Gastrocnemius medialis (tissue), 4 donors: ENCODE measurements at regions not wholly inside any gene's neighbourhood (a gene's known extent, or its start where the extent isn't known, plus 50 kb on each side); places are given as distances from the start of the nearest gene placed in this dataset.

Experiments
- ATAC-seq, 2 donors: fragments of 150-250 bp; one replicate each; pipeline ENCODE4 v1.9.1; 2016
- DNase-seq, 2 donors: peaks; one replicate each; pipeline ENCODE4 v3.0.0-alpha.2; 2019
- H3K27ac ChIP-seq, 4 donors: fragments of 200-600 bp; sonication (generic); 1 replicate in 1 of 4; 2 replicates in 3 of 4; pipeline ENCODE4 v1.5.1; 2016 to 2018; ENCODE audit warnings: mild to moderate bottlenecking in 2 of 4, moderate library complexity in 1 of 4
- H3K27me3 ChIP-seq, 3 donors: fragments of 200-600 bp; sonication (generic) in 2 of 3; 1 replicate in 1 of 3; 2 replicates in 2 of 3; pipeline versions ENCODE4 v1.5.1 to v1.6.0; 2016 to 2019; ENCODE audit warnings: mild to moderate bottlenecking in 1 of 3, moderate library complexity in 1 of 3
- H3K36me3 ChIP-seq, 2 donors: fragments of 200-600 bp; sonication (generic) in 1 of 2; one replicate each; pipeline ENCODE4 v1.5.1; 2017 to 2018
- H3K4me1 ChIP-seq, 2 donors: fragments of 200-600 bp; sonication (generic) in 1 of 2; one replicate each; pipeline ENCODE4 v1.5.1; 2016 to 2017; ENCODE audit warnings: mild to moderate bottlenecking in 2 of 2
- H3K4me3 ChIP-seq, 4 donors: fragments of 200-600 bp; sonication (generic) in 3 of 4; 1 replicate in 1 of 4; 2 replicates in 3 of 4; pipeline ENCODE4 v1.5.1; 2016 to 2019; ENCODE audit warnings: mild to moderate bottlenecking in 2 of 4
- H3K9me3 ChIP-seq, 3 donors: fragments of 200-600 bp; sonication (generic) in 2 of 3; 1 replicate in 1 of 3; 2 replicates in 2 of 3; pipeline ENCODE4 v1.5.1; 2016 to 2019
- CTCF ChIP-seq, 5 experiments: fragments of 450-650 bp in 3 of 5; fragments of 200-600 bp in 2 of 5; sonication (generic) in 2 of 5; IDR thresholded peaks in 4 of 5; conservative IDR thresholded peaks in 1 of 5; 1 replicate in 4 of 5; 2 replicates in 1 of 5; pipeline ENCODE4 v1.5.1; 2016 to 2019; ENCODE audit warnings: antibody characterized with exemption in 5 of 5, mild to moderate bottlenecking in 3 of 5, moderate library complexity in 3 of 5
- POLR2A ChIP-seq, 2 donors: fragments of 450-650 bp; IDR thresholded peaks; one replicate each; pipeline ENCODE4 v1.6.1; 2017; ENCODE audit warnings: antibody characterized with exemption in 2 of 2, mild to moderate bottlenecking in 2 of 2, moderate library complexity in 2 of 2
- in situ Hi-C, 4 donors: fragments of 200-750 bp; cut with MboI; loops; one replicate each; pipeline versions ENCODE4 v1.15.0 to v1.8.0; 2017; ENCODE audit warnings: low sequenced_read_pairs in 4 of 4
- intact Hi-C: fragments of 100-400 bp; cut with DNase I; formaldehyde crosslinking; loops from one replicate; pipeline ENCODE4 v1.15.1; 2023; ENCODE audit warnings: low total_unique reads

GRCh38 chr15:98526094-98526493 lies 122.2 kb upstream of the IGF1R start:
- no peaks in the 10 kb centered on the region for H3K9me3 ChIP-seq

GRCh38 chr15:98528046-98528725 lies 120.2 kb upstream of the IGF1R start:
- Histone ChIP-seq H3K27ac (no peak overlapping the region), H3K4me1 (no peaks in the 10 kb centered on the region), H3K9me3 (no peaks in the 10 kb centered on the region), H3K27me3 (peaks cover 7 to 15% (median 13%) of the 10 kb centered on the region in 3 donors), H3K4me3 (no peak overlapping the region), H3K36me3 (no peaks in the 10 kb centered on the region)
- DNase-seq (no peak), ATAC-seq (no peak)
- TF ChIP-seq CTCF (IDR thresholded peaks at IDR 0.05 in 4 of 5, conservative IDR thresholded peaks at IDR 0.05 in 1 of 5) (no peak), POLR2A (IDR thresholded peaks at IDR 0.05) (no peak)
- intact Hi-C loops (no loop called here), in situ Hi-C loops (no loop called here)

More at GRCh38 chr15:98526094-98526493, 122.2 kb upstream of the IGF1R start:
- Histone ChIP-seq H3K4me1 (no peaks in the 10 kb centered on the region), H3K4me3 (no peak overlapping the region), H3K36me3 (no peaks in the 10 kb centered on the region), H3K27ac (no peak overlapping the region), H3K27me3 (peaks cover 7 to 15% (median 13%) of the 10 kb centered on the region in 3 donors)
- TF ChIP-seq POLR2A (IDR thresholded peaks at IDR 0.05) = no peak
- TF ChIP-seq CTCF (IDR thresholded peaks at IDR 0.05 in 4 of 5, conservative IDR thresholded peaks at IDR 0.05 in 1 of 5) = no peak
- ATAC-seq (no peak), DNase-seq (no peak)
- in situ Hi-C loops (no loop called here), intact Hi-C loops (no loop called here)

- H3K4me1 ChIP-seq = no peaks in the 10 kb centered on the region
- DNase-seq = no peak
- H3K4me3 ChIP-seq = no peak overlapping the region
- H3K36me3 ChIP-seq = no peaks in the 10 kb centered on the region
- intact Hi-C loops = no loop called here
- no peak for ATAC-seq
- TF ChIP-seq CTCF (IDR thresholded peaks at IDR 0.05 in 4 of 5, conservative IDR thresholded peaks at IDR 0.05 in 1 of 5) (no peak), POLR2A (IDR thresholded peaks at IDR 0.05) (no peak)
- in situ Hi-C loops = loop anchor here in 1 of 4 donors (10.0 kb wide), 1 partner anchor 95 kb away; no protein-coding TSS in a partner anchor
- no peaks in the 10 kb centered on the region for H3K9me3 ChIP-seq
- H3K27me3 ChIP-seq = peaks cover 13 to 15% (median 13%) of the 10 kb centered on the region in 3 donors
- no peak overlapping the region for H3K27ac ChIP-seq
These were observed 118.9 kb upstream of the IGF1R start for GRCh38 chr15:98529205-98530145.

- ATAC-seq = no peak
- in situ Hi-C loops = loop anchor here in 1 of 4 donors (10.0 kb wide), 1 partner anchor 94 kb away; no protein-coding TSS in a partner anchor
- Histone ChIP-seq H3K4me1 (no peaks in the 10 kb centered on the region), H3K9me3 (no peaks in the 10 kb centered on the region), H3K36me3 (no peaks in the 10 kb centered on the region), H3K27me3 (peaks cover 13 to 15% (median 13%) of the 10 kb centered on the region in 3 donors), H3K4me3 (no peak overlapping the region), H3K27ac (no peak overlapping the region)
- no peak for DNase-seq
- TF ChIP-seq POLR2A (IDR thresholded peaks at IDR 0.05) = no peak
- no peak for TF ChIP-seq CTCF (IDR thresholded peaks at IDR 0.05 in 4 of 5, conservative IDR thresholded peaks at IDR 0.05 in 1 of 5)
- intact Hi-C loops = no loop called here
These were observed 117.8 kb upstream of the IGF1R start for GRCh38 chr15:98530570-98530969.
